ENCODE measurements at regions not wholly inside any gene's neighbourhood (a gene's known extent, or its start where the extent isn't known, plus 50 kb on each side); places are given as distances from the start of the nearest gene placed in this dataset.

- no peak for ATAC-seq
- intact Hi-C loops (cut with micrococcal nuclease; ENCODE audit: unreplicated experiment), result no loop called here
- Histone ChIP-seq H3K4me1 (ENCODE audit: control insufficient read depth, insufficient read depth, low read length) (no peaks in the 10 kb centered on the region), H3K27ac (ENCODE audit: low read length) (no peak overlapping the region), H3K4me3 (ENCODE audit: low read depth in 2 of 2, low read length in 2 of 2) (no peak overlapping the region), H3K9me3 (ENCODE audit: control insufficient read depth, insufficient read depth, low read depth, low read length) (no peaks in the 10 kb centered on the region), H3K27me3 (ENCODE audit: control insufficient read depth, insufficient read depth, low read length) (no peaks in the 10 kb centered on the region), H3K36me3 (ENCODE audit: control insufficient read depth, insufficient read depth, low read length) (no peaks in the 10 kb centered on the region)
- no TSS peak for BruUV-seq (replicated peaks)
- POLR2A ChIA-PET, result no interaction called here
- CTCF ChIA-PET, result no interaction called here
- DNase-seq (ENCODE audit: low read depth, low spot score), result no peak
- TF ChIP-seq POLR2AphosphoS5 (IDR thresholded peaks at IDR 0.05; ENCODE audit: low read depth, low read length), result no peak
- no peak for TF ChIP-seq REST (IDR thresholded peaks at IDR 0.05; ENCODE audit: insufficient read depth in 1 of 2, low read depth in 2 of 2, low read length in 1 of 2)
- TF ChIP-seq CTCF (IDR thresholded peaks at IDR 0.05), result no peak
- no peak for TF ChIP-seq SIN3A (IDR thresholded peaks at IDR 0.05; ENCODE audit: borderline replicate concordance, insufficient read depth, low read depth, low read length)
- no peak for TF ChIP-seq TCF7L2 (IDR thresholded peaks at IDR 0.05; ENCODE audit: low read depth, low read length)
- in situ Hi-C loops (cut with HindIII; ENCODE audit: low pct_unique_long_range_greater_than_20kb, low sequenced_read_pairs), result no loop called here
Observed at GRCh38 chr16:60744198-60744597, 1292.0 kb downstream of the CDH8 start.

GRCh38 chr16:60741810-60742209 is 1294.4 kb downstream of the CDH8 start:
- intact Hi-C loops (cut with micrococcal nuclease; ENCODE audit: unreplicated experiment), result no loop called here
- ChIA-PET CTCF (no interaction called here), POLR2A (no interaction called here)
- no peaks in the 10 kb centered on the region for H3K36me3 ChIP-seq (ENCODE audit: control insufficient read depth, insufficient read depth, low read length)
- in situ Hi-C loops (cut with HindIII; ENCODE audit: low pct_unique_long_range_greater_than_20kb, low sequenced_read_pairs), result no loop called here
- no peak overlapping the region for H3K4me3 ChIP-seq (ENCODE audit: low read depth in 2 of 2, low read length in 2 of 2)
- ATAC-seq, result no peak
- H3K27me3 ChIP-seq (ENCODE audit: control insufficient read depth, insufficient read depth, low read length), result no peaks in the 10 kb centered on the region
- no peaks in the 10 kb centered on the region for H3K4me1 ChIP-seq (ENCODE audit: control insufficient read depth, insufficient read depth, low read length)
- no peak for TF ChIP-seq TCF7L2 (IDR thresholded peaks at IDR 0.05; ENCODE audit: low read depth, low read length)
- TF ChIP-seq REST (IDR thresholded peaks at IDR 0.05; ENCODE audit: insufficient read depth in 1 of 2, low read depth in 2 of 2, low read length in 1 of 2), result no peak
- no peak for TF ChIP-seq SIN3A (IDR thresholded peaks at IDR 0.05; ENCODE audit: borderline replicate concordance, insufficient read depth, low read depth, low read length)
- no peak for TF ChIP-seq CTCF (IDR thresholded peaks at IDR 0.05)
- TF ChIP-seq POLR2AphosphoS5 (IDR thresholded peaks at IDR 0.05; ENCODE audit: low read depth, low read length), result no peak
- BruUV-seq (replicated peaks), result no TSS peak
- no peak overlapping the region for H3K27ac ChIP-seq (ENCODE audit: low read length)
- no peak for DNase-seq (ENCODE audit: low read depth, low spot score)
- no peaks in the 10 kb centered on the region for H3K9me3 ChIP-seq (ENCODE audit: control insufficient read depth, insufficient read depth, low read depth, low read length)

All from Panc1 (cell line).